Left renal cortex interstitium (tissue), 4 donors: ENCODE measurements at regions not wholly inside any gene's neighbourhood (a gene's known extent, or its start where the extent isn't known, plus 50 kb on each side); places are given as distances from the start of the nearest gene placed in this dataset.

ENCODE experiments used
- DNase-seq, 4 donors: peaks; one replicate each; pipeline ENCODE4 v3.0.0-alpha.2; 2013; ENCODE audit warnings: low read depth in 4 of 4, low spot score in 2 of 4, missing footprints in 1 of 4

- no peak for DNase-seq
Measured at GRCh38 chr9:78997296-78997695, 574.5 kb upstream of the TLE4 start.

GRCh38 chr9:79000230-79001002 is 571.3 kb upstream of the TLE4 start:
- DNase-seq = no peak

- no peak for DNase-seq
Measured at GRCh38 chr9:79001012-79001411, 570.8 kb upstream of the TLE4 start.

GRCh38 chr9:79003514-79003913 is 568.3 kb upstream of the TLE4 start:
- no peak for DNase-seq

GRCh38 chr9:79004032-79004431 is 567.7 kb upstream of the TLE4 start:
- DNase-seq = no peak

- DNase-seq = no peak
Measured at GRCh38 chr9:79006546-79006945, 565.2 kb upstream of the TLE4 start.

- no peak for DNase-seq
Measured at GRCh38 chr9:79007701-79008483, 563.9 kb upstream of the TLE4 start.

GRCh38 chr9:79008916-79009315 is 562.8 kb upstream of the TLE4 start:
- no peak for DNase-seq

- DNase-seq = no peak
Measured at GRCh38 chr9:79011461-79011860, 560.3 kb upstream of the TLE4 start.

- DNase-seq = no peak
Measured at GRCh38 chr9:79012561-79012960, 559.2 kb upstream of the TLE4 start.

- no peak for DNase-seq
Measured at GRCh38 chr9:79013715-79014610, 557.8 kb upstream of the TLE4 start.

GRCh38 chr9:79014929-79015699 is 556.7 kb upstream of the TLE4 start:
- no peak for DNase-seq

GRCh38 chr9:79015951-79016350 is 555.8 kb upstream of the TLE4 start:
- no peak for DNase-seq

GRCh38 chr9:79020276-79020675 is 551.5 kb upstream of the TLE4 start:
- no peak for DNase-seq

- no peak for DNase-seq
Measured at GRCh38 chr9:79021084-79021483, 550.7 kb upstream of the TLE4 start.

GRCh38 chr9:79023134-79023580 is 548.6 kb upstream of the TLE4 start:
- DNase-seq = no peak

GRCh38 chr9:79026316-79026715 is 545.4 kb upstream of the TLE4 start:
- DNase-seq = no peak

GRCh38 chr9:79028101-79028500 is 543.7 kb upstream of the TLE4 start:
- no peak for DNase-seq

- DNase-seq = no peak
Measured at GRCh38 chr9:79034583-79034982, 537.2 kb upstream of the TLE4 start.

- DNase-seq = no peak
Measured at GRCh38 chr9:79037338-79037737, 534.4 kb upstream of the TLE4 start.
